ENCODE measurements at regions not wholly inside any gene's neighbourhood (a gene's known extent, or its start where the extent isn't known, plus 50 kb on each side); places are given as distances from the start of the nearest gene placed in this dataset.
A peak's percentile ranks its signal among the peaks of the same experiment; 100 is the strongest.

DNA sequence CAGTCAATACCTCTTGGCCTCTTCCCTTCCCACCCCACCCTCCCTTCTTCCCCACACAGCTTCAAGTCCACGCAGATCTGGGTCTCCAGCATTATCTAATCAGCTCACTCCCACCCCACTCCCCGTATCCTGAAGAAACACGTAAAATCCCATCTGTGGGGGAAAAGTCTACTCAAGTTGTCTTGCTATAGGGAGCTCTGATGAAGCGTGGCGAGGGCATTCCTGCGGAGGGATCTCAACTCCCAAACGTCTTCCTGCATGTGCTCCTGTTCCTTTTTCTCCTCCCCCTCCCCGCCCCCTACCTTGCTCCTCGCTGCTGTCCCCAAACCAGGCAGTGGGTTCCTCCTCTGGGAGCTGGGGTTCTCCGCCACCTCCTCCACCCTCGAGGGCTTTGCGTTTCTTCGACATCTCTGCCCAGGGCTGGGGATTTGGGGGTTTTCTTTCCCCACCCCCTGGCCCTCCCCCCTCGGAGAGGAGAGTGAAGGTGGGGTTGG, 181.8 kb downstream of the TBXT start:
- DNase-seq (ENCODE audit: low spot score) = peak; percentile 35

DNA sequence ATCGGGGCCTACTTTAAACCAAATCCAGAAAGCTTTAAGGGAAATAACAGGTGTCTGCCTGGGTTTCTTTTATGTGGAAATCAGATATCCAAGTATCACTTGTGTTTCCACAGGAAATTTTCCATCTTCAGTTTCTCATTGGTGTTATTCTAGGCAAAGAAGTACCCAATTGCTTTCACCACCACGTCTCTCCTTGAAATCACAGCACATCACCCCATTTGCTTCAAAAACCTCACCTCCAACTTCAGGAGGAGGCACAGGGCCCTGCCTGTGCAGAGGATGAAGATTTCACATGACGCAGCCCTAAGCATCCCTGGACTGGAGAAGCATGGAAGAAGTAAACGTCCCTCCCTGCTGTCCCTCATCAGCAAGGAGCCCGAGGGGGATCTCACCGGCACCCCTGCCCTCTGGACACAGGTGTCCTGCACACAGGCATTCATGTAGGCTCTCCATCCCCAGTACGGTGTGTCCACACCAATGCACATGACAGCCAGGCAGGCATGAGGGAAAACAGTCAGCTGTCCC, 182.3 kb downstream of the TBXT start:
- DNase-seq (ENCODE audit: low spot score) = no peak

DNA sequence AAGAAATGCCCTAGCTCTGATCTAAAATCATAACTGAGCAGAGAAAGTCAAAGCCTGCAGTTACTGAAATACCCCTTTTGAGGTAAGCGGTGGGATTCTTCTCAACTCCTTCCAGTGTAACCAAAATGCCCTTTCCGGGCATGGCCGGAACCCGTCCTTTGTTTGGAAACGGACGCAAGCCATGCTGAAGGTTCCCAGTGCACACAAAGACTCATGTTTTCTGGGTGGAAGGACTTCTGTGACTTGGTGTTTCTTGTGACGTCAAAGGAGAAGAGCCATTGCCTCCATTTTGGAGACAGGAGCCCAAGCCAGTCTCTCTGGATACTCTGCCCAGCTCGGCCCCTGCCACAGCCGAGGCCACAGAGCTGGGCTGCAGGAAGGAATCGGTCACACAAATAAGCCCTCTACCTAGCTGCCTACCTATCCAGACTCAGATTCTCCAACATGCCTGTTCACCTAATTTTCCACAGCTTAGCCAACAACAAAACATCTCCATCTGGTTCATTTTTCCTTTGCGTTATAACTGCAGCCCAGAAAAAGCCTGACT, 182.8 kb downstream of the TBXT start:
- no peak for DNase-seq (ENCODE audit: low spot score)

DNA sequence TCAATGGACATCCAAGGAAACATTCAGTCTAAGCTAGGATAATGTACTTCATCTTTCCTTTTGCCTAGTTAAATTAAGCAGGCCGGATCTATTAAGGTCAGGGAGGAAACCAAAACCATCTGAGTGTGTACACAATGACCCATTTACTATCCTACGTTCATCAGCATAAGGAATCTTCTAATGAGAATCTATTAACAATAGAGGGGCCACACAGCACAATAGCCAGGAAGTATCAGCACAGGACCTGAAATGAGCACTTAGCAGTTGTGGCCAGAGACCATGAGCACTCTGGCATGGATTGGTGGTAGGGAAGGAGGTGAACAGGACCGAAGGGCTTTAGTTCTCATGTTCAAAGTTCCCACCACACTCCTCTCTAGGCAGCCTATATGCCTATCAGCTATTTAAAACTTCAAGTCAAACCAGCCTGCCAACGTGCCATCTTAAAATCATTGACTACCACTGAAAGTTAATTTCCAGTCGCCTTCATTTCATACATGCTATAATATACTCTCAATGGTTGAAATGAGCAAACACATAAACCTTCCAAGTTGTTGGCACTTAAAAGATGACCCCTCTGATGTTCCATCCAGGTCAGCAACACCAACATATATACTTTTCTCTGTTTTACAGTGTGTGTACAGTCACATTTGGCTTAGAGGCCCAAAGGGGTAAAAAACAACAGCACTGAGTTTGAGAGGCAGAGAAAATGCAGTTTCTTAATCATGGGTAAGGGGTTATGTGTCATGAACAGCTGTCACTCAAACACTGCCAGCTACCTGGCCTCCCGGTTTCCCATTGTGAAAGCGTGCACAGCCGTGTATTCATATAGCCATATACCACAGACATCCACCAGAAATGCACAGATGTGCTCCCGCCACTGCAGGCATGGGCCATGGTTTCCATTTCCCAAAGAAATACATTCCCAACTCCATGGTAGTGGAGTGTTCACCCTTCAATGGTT, 184.3 kb downstream of the TBXT start:
- DNase-seq (ENCODE audit: low spot score) = no peak

DNA sequence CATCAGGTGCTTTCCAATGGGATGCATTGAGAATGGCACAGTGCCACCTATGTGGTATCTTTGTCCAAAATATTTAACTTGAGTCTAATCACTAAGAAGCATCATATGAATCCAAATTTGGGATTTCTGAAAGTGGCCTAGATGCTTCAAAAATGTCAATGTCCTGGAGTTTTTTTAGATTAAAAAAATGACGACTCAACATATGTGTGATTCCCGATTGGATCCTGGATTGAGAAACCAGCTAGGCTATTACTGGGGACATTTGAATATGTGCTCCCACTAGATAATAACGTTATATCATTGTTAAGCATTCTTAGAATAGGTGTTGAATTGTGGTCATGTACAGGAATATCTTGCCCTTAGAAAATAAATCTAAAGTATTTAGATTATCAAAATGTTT, 189.2 kb downstream of the TBXT start:
- DNase-seq (ENCODE audit: low spot score) = no peak

DNA sequence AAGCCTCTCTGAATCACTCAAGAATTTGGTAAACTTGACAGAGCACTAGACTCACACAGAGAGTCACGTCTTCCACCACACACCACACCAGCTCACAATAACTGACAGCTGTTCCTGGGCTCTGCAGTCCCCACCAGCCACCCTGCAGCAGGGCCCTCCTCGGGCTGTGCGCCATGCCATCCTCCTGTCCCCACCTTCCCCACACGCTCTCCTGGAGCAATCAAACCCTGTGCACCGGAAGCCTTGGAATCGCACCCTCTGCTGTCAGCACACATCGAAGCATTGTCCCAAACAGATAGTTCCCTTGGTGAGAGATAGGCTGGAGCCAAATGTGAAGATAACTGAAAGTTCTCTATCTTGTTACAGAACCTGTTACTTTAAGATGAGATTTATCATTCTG, 191.0 kb downstream of the TBXT start:
- no peak for DNase-seq (ENCODE audit: low spot score)

DNA sequence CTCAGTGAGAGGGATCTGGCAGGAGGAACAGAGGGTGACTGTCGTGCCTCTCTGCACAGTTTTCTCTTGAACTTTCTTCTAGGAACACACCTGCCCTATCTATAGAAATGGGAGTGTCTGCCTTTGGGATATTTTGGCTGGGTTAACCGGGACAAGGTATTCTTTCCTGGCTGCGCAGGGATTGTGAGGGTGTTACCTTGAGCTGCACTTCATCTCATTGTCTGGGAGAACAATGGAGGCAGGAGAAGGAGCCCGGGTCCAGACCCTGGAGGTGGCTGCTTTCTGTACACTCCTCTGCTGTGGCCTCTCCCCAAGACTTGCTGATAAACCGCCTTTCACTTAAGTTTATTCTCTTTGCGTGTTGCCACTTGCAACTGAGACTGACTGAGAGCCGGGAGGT, 192.8 kb downstream of the TBXT start:
- DNase-seq (ENCODE audit: low spot score) = no peak

DNA sequence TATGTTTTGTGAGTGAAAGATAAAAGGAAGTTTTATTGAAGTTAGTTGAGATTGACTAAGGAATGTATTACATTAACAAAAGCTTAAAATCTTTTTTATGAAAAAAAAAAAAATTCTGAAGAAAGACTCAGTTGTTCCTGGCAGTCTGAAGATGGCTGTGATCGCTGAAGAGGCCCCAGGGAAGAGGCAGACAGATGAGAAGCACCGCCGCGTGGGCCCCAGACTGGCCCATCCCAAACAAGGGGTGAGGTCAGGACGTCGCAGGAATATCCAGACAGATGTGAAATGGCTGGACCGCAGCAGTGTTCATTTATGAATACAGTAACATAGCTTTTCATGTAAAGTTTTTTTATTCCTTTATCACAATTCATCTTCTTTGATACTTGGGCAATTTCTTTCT, 194.2 kb downstream of the TBXT start:
- no peak for DNase-seq (ENCODE audit: low spot score)

DNA sequence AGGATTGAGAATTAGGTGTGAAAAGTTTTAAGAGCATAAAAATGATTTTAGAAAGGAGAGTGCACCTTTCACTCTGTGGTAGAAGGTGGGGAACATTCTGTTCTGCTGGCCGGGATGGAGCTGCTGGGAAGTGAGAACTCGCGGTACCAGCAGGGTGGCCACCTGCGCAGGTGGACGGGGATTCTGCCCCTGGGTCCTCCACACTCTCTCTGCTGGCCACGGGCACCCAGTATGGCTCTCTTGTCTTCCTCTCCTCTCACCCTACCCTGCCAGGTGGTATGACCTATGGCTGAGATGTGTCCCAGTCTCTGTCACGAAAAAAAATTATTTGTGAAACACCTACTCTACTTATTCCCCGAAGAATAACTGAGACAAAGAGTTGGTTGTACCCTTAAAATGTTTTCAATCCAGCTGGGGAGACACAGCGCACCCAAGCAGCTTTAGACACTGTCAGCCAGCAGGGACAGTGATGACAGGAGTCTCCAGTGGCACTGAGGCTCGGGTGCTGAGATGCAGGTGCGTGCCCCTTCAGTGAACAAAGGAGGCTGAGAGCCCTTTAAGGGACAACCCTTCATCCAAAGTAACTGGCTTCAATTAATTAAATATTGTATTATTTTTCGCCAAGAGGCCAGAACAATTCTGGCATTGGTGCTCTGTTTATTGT, 195.4 kb downstream of the TBXT start:
- DNase-seq (ENCODE audit: low spot score) = no peak

DNA sequence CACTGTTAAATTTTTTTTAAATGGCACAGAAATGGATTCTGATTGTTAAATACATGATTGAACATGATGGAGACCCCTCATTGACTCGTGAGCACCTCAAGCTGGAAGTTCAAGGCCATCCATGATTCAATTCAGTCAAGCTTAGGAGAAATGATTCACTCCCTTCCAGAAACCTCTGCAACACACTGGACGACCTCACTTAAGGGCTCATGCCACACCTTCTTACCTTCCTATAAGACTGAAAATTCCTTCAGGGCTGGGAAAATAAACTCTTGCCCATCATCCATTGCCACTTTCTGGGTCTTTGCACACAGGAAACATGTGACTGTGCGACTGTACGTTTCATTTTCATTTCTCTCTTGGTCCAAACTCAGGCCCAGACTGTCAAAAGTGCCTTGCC, 196.4 kb downstream of the TBXT start:
- no peak for DNase-seq (ENCODE audit: low spot score)

DNA sequence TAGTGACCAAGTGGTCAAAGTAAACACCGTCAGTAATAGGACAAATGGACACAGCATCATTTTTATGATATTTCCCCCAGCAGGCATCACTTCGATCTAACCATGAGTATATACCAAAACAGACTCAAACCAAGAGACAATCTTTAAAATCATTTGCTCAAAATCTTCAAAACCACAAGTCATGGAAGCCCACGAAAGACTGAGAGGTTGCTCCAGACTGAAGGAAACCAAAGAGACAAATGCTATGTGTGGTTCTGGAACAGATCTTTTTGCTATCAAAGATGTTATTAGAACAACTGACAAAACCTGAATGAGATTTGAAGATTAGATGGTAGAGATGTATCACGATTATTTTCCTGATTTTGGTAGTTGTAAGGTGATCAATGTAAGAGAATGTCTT, 197.7 kb downstream of the TBXT start:
- no peak for DNase-seq (ENCODE audit: low spot score)

DNA sequence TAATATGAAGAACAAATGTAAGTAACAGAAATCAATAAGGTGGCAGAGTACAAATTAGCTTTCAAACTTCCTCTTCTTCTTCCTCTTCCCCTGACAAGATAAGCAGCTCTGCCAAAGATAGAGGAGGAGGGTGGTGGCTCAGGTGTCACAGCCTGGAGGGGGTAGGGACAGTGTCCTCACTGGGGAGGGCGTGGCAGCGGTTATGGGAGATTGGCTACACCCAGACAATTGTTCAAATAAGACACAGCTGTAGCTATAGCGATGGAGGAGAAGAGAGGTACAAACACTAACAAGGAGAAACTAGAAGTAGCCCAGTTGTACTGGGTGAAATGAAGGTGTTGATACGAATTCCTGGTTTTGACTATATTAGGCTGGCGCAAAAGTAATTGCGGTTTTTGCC, 198.5 kb downstream of the TBXT start:
- DNase-seq (ENCODE audit: low spot score) = no peak

DNA sequence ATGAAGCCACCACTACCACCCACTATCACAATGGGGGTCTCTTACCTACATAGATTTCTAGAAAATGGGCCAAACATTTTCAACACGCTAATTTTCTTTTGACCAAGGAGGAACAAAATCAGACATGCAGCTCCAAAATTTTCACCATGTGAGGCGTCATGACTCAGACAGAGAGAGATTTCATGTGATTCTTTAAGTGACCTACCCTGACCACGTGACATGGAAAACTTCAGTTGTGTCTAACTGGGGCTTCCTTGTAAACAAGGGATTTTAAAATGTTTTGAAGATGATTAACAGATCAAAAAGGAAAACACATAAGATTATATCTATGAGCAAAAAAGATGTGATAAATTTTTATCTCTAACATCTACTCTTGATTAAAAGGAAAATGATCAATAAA, 199.2 kb downstream of the TBXT start:
- no peak for DNase-seq (ENCODE audit: low spot score)

DNA sequence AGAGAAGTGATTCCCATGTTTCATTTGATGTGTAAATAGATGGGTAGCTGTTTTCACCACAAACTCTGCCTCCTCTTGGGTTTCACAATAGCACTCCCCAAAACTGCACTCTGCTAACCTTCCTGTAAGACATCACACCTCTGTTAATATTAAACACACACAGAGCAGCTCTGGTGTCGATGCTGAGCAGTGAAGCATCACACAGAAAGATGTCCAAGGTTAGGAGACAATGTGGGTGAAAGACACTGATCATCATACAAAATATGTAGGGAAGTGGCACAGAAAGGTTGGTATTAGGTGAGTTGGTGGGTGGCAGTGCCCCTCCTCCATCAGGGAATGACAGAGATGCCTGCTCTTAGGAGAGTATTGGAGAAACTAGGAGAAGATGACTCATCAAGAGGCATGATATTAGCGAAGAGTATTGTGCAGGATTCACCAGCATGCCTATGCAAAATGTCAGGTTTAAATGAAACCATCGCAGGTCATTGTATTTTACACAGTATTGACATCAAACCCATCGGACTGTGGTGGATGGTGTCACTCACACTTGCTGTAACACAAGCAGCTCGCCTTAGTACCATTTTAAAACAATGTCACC, 199.7 kb downstream of the TBXT start:
- DNase-seq (ENCODE audit: low spot score) = no peak

DNA sequence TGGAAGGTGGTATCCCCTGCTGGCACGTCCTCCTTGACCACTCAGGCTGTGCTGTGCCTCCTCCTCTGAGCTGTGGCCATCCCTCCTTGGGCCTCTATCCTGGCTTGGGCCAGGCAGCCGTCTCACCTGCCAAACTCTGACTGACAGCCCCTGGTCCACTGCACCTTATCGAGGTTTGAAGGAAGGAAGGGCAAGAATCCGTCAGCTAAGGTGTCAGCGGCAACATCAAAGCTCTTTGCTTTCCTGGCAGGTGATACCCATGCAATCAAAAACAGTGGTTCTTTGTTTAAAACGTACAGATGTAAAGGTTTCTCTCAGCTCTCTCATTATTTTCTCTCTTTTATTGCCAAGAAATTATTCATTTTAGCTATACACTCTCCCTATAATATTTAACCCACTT, 203.9 kb downstream of the TBXT start:
- no peak for DNase-seq (ENCODE audit: low spot score)

DNA sequence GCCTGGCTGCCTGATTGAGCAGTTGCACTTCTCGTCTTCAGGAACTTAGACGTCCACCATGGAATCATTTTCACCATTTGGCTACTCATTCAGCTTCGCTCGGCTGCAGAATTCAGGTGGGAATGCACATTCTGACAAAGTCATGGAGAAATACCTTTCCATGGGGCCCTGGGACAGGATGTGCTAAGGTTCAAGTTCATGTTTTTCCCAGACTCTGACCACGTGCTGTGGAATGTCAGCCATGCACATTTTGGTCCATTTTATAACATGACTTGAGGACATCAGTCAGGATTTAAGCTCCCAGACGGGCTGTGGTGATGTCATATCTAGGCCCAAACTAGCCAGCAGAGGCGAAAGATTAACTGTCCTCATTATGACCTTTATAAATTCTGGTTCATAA, 205.3 kb downstream of the TBXT start:
- no peak for DNase-seq (ENCODE audit: low spot score)

DNA sequence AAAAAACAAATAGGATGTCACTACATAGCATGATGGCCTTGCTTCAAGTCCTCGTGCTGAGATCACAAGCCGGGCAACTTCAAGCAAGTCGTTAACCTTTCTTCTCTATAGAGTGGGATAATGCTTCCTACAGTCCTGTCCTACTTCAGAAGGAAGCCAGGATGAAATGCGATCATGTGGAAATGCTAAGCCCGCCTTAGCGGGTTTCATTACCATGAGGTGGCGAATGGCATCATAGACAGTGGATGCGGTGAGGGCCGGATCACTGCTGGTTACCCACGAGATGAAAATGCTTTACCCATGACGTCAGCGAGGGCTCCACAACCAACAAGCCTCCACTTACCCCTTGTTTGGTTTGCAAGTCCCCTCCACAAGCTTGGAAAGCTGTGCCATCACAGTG, 206.4 kb downstream of the TBXT start:
- no peak for DNase-seq (ENCODE audit: low spot score)

DNA sequence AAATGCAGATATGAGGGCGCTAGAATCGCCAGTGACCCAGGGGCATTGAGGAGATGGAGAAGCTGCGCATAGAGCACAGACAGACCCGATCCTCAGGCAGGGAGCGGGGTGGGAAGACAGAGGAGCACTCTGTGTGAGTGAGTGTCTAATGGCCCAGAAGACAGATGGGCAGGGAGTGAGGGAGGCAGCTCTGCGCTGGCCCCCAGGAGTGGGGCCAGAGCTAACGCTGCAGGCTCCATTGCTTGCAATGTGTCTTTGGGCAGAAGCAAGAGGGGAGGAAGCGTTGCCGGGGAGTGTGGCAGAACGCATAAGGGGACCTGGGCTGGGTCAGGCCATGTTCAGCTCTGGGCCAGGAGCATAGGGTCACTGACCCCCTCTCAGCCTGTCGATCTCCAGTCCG, 207.0 kb downstream of the TBXT start:
- no peak for DNase-seq (ENCODE audit: low spot score)

DNA sequence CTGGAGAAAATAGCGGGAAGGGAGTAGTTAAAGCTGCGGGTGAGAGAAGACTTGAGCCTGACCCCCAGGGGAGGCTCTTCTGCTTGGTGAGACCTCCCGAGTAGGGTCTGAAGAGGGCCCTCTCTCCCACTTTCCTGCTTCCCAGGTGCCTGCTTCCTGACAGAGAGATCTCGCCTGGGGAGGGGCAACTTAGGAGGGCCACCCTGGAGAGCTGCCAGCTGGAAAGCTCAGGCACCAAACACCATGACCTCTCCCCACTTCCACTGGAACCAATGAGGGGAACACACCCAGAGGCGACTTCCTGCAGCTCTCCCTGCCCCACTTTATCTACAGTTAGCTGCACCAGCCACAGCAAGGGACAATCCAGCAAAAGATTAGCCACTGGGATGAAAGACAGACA, 208.0 kb downstream of the TBXT start:
- no peak for DNase-seq (ENCODE audit: low spot score)

DNA sequence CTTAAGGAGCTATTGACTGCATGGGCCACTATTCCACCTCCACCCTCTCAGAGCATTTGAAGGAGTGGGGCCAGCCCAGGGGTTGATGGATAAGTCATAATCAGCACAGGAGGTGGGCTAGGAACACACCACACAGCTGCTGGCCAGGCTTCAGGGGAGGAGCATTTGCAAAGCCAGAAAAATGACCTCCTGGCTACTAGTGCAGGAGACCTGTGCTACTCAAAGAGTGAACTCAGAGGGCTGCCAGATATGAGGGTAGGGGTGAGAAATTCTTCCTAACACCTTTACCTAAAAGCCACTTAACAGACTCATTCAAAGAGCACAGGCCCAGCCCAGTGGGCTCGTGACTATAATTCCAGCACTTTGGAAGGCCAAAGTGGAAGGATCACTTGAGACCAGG, 210.8 kb downstream of the TBXT start:
- DNase-seq (ENCODE audit: low spot score) = no peak

DNA sequence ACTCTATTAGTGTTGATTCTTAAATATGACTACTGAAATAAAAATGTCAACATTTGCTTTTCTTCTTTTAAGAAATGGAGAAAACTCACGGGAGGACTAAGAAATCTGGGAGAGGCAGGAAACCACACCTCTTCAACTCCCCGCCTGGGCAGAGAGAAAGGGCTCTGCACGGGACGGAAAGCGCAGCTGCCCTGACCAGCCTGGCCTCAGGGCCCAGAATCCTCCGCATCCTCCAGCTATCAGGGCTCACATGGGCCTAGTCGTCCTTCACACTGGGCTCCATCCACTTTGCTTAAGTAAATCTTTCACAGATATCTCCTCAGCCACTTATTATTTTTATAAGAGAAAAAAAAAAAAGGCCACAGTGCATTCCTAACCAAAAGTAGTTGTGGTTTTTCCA, 215.1 kb downstream of the TBXT start:
- peak; percentile 48 for DNase-seq (ENCODE audit: low spot score)

DNA sequence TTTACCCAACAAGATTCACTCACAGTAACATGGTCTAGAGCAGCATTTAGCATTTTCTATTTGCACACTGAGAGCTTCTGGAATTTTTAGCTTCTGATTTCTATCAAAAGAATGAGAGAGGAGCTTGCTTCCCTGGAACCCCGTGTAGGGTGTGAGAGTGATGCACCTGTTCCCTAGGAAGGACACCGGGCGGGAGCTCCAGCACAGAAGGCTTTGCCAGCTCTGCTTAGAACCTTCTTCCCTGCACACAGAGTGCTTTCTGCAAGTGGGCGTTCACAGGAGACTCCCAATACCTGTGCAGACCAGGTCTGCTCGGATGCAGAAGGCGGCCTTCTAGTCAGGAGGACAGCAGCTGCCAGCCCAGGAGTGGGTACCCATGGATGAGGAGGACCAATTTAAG, 217.3 kb downstream of the TBXT start:
- DNase-seq (ENCODE audit: low spot score) = no peak

DNA sequence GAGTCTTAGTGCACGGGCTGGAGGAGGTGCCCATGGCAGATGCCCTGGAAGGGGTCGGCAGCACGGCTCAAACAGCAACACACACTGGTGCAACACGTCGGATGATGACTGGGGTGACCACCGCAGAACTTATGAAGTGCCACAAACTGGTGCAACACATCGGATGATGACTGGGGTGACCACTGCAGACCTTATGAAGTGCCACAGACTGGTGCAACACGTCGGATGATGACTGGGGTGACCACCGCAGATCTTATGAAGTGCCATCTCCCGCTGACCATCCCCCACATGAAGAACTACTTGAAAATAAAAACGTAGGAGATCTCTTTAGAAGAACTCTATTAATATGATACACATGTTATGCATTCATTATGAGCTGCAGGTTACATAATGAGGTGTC, 218.3 kb downstream of the TBXT start:
- DNase-seq (ENCODE audit: low spot score) = no peak

All from iPS-NIHi11 (cell line).